NCI-H1436 treated with DMSO at 0.1 percent for 48 hours (cell line): ENCODE measurements at regions not wholly inside any gene's neighbourhood (a gene's known extent, or its start where the extent isn't known, plus 50 kb on each side); places are given as distances from the start of the nearest gene placed in this dataset.
"Not testable (repeated sequence)": the region's sequence is repeated elsewhere in the genome, so short reads cannot be mapped to it uniquely, and the experiment has no call there.

Experiments
- DNase-seq: peaks from one replicate; lab custom pipeline; 2025; lab: John Stamatoyannopoulos, UW

DNA sequence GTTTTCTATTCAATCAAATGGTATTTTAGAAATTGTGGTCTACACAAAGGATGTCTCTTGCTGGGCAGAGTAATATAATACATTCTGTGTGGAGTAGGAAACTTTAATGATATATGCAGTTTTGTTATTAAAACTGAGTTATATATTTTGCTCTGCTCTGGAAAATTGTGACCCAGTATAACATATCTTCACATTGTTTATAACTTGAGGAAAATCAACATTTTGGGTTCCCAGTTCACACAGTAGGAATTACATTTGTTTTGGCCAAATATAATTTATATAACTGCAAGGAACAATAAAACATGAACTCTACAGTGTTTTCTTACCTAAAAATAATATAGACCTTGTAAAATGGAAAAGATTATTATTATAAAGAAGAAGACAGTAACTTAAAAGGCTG, 372.4 kb downstream of the OSR1 start:
- no peak for DNase-seq

DNA sequence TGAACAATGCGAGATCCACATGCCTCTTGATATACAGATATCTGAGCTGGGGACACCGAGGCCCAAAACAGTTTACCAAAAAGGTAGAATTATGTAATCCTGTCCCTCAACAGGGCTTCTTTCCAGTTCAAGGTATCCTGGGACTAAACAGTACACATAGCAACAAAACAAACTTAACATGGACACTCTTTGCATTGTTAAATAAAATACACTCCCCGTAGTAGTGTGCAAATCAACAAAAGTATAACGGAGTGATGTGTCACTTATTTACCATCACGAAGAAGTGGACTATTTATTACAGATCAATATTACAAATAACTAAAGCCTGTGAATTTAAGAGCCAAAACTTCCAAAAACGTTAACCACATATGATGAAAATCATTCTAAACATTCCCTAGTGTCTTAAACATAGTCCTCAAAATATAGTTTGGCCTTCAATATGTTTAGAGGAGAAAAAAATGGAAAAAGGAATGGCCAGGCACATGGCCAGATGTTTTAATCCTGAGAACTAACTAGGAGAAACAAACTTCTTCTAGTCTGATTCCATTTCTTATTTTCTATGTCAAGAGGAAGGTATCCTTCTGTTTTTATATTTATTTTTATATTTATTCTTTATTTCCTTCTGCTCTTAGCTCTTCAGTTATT, 377.5 kb downstream of the OSR1 start:
- no peak for DNase-seq

DNA sequence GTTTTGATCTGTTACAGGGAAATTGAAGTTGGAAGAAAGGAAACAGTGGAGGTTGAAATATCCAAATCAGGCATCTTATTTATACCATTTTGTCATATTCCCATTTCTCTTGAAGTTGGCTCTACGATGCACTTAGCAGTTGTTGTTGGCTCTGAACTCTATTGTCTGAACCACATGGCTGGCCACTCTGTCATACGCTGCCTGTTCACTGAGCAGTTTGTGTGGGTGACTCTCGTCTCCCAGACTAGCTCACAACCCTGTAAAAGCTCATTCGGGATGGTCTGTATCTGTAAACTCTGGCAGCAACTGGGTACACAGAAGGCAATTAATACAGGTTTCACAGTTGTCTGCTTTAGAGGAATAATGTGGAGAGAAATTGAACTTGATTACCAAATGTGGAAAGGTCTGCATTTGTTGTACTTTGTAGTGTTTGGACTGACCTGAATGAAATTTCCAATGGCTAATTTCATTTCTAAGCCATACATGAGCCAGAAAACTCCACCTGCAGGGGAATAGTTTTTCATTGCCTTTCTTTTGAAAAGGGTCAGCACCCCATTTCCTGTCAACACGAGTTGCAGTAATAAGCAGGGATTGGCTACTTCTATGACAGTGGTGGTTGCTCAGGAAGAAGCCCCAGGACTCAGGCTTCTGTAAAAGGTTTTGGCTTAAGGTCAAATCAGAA, 378.2 kb downstream of the OSR1 start:
- no peak for DNase-seq

DNA sequence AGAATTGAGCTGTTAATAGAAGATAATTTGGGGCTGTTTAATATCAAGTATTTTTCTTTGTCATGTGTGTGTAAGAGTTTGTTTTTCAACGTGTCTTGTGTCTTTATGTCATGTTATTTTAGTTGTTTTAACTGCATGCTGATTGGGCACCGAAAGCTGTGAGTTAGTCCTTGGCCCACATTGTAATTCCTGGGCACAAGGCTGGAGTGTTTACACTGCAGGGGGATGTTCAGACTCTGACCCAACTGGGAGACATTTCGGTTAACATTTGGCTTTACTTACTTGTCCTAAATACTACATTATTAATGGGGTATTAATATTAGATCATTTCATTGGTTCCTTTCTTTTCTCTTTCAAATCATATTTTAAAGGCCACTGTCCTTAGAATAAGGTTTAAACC, 381.0 kb downstream of the OSR1 start:
- DNase-seq: no peak

DNA sequence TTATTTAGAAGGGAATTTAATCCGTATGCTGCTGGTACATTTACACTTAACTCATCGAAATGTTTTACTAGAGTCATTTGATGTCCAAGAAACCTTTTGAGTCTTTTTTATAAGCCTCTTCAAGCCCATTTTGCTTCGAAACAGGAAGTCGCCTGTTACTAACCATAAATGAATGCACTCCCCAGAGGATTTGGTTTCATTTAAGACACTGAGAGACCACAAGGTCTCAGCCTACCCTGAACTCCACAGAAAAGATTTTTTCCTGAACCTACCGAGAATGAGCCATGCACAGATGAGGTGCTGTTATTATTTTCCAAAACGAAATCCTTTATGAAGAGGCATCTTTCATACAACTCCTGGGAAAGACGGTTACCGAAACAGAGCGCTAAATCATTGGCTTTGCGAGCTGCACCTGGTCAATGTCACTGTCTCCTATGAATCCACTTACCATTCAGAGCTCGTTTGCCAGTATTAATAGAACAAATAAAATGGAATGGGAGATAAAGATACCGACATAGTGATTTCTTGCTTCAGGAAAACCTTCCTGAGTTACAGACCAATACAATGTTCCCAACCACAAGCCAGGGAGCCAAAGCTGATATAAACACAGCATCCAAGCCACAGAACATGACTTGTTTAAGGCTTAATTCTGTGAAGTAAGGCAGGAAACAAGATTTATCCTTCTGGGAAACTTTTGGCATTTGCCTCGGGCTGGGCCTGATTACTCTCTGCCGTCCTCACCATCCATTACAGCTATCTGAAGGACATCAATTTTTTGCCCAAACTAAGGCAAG, 382.1 kb downstream of the OSR1 start:
- DNase-seq: peak; percentile 62

DNA sequence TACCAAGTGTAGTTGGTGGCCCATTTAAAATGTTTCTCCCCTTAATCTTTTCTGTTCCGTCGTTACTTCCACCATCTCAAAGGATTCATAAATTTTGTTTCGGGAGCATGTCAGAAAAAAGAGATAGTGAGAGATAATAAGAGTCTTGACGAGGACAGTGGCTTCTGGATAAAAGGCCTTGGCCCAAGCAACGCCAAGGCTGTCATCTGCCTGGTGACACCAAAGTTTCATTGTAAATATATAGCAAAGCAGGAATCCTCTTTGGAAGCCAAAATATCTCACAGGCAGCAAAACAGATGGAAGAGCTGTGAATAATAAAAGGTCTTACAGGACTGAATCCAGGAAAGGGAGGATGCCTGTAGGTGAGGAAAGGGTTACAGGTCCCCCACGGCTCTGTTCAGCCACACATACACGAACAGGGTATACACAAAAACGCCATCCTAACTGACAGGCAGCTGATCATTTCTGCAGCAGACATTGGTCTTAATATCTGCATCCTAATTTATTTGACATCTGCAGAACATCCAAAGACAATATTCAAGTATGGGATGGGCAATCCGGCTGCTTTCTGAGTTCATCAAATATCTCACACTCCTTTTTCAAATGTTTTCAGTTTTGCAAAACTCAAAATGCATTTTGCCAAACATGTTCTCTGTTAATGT, 382.8 kb downstream of the OSR1 start:
- DNase-seq: no peak

DNA sequence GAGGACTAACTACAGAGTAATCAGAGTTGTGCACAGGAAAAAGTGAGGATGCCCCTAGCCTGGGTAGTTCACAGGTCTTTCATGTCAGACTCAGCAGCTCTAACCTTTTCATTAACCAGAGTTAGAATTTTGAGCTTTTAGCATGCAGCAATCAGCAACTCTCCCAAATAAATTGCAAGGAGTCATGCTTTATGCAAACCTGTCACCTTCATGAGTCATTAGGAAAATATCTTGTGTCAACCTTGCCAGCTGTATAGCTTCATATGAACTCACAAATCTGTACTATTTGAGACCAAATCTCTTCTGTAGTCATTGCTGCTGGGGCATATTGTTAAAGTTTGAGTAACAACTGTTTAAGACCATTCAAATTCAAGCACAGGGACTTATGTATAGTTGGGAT, 382.3 kb upstream of the NT5C1B start:
- no peak for DNase-seq

DNA sequence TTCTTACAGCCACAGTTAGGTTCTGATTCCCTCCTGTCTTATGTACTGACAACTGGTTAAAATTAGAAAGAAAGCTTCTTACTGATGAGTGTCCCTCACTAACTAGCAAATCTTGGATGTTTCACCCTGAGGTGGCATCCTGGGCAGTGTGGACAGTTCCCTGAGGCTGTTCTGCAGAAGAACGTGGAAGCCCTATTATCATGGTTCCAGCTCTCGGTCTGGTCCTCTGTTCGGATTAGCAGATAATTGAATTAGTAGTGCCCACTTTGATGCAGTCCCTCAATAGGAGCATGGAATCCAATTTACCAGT, 381.7 kb upstream of the NT5C1B start:
- no peak for DNase-seq

DNA sequence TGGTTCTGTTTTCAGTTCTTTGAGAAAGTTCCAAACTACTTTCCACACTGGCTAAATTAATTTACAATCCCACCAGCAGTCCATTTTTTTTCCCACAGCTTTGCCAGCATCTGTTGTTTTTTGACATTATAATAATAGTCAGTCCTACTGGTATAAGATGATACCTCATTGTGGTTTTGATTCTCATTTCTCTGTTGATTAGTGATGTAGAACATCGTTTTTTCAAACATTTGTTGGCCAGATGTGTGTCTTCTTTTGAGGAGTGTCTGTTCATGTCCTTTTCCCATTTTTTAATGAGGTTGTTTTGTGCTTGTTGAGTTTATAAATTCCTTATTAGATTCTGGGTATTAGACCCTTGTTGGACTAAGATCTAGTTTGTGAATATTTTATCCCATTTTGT, 376.8 kb upstream of the NT5C1B start:
- no peak for DNase-seq

DNA sequence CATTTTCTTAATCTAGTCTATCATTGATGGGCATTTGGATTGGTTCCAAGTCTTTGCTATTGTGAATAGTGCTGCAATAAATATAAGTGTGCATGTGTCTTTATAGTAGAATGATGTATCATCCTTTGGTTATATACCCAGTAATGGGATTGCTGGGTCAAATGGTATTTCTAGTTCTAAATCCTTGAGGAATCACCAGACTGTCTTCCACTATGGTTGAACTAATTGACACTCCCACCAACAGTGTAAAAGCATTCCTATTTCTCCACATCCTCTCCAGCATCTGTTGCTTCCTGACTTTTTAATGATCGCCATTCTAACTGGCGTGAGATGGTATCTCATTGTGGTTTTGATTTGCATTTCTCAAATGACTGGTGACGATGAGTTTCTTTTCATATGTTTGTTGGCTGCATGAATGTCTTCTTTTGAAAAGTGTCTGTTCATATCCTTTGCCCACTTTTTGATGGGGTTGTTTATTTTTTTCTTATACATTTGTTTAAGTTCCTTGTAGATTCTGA, 374.4 kb upstream of the NT5C1B start:
- not testable (repeated sequence) for DNase-seq

DNA sequence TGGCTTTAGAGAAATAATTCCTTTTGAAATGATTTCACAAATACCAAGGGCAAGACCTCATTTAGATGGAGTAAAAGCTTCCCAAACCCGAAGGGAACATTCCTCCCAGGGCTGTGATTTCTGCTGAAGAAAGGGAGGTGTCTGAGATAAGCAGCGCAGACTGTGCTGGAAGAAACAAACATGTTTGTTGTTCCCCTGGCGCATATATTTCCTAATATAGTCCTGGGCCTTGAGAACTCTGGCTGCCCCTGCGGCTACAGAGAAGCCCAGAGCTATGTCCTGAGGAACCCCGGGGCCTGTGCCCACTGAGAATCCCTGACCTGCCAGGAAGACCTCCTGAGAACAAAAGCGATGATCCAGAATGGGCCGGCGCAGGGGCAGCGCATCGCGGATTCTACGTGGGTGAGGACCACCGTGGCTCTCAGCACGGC, 372.6 kb upstream of the NT5C1B start:
- no peak for DNase-seq

DNA sequence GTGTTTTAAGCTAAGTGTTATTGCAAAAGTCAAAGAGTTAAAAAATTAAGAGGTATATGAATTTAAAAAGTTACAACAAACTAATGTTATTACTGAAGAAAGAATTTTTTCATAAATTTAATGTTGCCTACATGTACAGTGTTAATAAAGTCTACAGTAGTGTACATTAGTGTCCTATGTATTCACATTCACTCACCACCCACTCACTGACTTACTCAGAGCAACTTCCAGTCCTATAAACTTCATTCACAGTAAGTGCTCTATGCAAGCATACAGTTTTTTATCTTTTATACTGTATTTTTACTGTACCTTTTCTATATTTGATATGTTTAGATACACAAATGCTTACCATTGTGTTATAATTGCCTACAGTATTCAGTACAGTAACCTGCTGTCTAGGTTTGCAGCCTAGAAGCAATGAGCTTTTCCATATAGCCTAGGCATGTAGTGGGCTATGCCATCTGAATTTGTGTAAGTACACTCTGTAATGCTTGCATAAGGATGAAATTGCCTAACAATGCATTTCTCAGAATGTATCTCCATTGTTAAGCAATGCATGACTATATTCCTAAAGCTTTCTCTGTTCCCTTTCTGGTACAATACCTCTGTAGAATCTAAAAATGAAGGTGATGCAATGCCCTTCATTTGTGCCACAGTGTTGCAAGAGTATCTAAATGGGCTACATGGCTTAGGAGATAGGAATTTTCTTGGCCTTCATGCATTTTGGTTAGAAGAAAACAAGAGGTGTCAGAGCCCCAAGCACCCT, 370.8 kb upstream of the NT5C1B start:
- no peak for DNase-seq

DNA sequence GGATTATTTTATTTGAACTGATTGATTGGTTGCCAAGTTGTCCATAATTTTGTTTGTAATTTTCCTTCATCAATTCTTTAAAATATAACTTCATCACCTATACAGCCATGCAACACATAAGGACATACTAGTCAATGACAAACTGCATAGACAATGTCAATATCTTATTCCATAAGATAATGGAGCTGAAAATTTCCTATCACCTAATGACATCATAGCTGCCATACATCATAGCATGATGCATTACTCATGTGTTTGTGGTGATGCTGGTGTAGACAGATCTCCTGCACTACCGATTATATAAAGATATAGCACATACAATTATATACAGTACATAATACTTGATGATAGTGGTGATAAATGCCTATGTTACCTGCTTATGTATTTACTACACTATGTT, 369.8 kb upstream of the NT5C1B start:
- no peak for DNase-seq

DNA sequence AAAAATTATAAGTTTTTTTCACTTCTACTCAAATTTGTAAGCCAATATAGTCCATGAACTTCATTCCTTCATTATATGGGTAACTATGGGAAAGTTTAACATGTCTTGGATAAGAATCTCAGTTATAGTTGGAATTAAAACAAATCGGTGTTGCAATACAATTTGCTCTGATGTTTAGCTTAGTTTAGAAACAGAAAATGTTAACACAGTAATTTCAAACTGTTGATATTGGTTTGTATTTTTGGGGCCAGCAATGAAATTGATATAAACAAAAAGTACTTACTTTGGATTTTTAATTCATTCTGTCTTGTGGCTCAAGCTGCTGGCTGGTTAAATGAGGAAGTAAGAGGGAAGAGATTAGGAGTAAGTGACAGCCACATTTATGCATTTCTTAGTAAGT, 368.5 kb upstream of the NT5C1B start:
- no peak for DNase-seq

DNA sequence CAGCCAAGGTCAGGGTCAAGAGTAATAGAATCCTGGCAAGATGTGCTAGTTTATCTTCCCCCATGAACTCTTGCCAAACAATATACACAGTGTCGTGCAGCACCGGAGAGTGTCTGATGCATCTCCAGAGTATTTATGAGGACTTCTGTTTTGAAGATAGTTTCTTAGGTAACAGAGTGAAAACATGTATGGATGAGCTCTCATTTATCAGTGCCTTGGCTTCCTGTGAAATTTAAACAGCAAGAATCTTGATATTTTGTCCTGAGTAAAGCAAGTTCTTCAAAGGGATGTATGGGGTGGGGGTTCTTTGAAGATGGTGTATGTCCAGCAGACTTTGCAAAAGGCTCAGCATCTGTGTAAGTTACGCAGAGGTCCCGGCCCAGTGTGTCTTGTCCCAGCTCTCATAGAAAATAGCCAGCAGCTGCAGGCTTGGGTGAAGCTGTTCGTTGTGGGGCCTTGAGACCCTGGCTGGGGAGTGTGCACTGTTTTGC, 361.0 kb upstream of the NT5C1B start:
- DNase-seq: no peak

DNA sequence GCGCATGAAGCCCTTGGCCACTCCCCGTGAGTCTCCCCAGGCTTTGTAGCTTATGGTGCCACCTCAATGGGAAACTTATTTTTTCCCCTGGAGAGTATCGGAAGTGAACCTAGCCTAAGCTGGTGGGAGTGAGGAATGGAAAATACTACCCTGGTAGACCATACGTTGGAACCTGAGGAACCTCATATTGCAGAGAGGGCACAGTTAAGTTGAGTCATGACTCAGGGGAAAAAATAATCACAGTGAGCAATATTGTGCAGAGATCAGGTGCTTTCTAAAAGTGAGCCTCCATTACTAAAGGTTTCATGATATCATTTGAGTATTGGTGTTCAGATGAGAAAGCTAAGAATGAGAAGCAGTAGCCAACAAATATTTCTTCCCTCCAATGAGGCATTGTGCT, 360.5 kb upstream of the NT5C1B start:
- no peak for DNase-seq

DNA sequence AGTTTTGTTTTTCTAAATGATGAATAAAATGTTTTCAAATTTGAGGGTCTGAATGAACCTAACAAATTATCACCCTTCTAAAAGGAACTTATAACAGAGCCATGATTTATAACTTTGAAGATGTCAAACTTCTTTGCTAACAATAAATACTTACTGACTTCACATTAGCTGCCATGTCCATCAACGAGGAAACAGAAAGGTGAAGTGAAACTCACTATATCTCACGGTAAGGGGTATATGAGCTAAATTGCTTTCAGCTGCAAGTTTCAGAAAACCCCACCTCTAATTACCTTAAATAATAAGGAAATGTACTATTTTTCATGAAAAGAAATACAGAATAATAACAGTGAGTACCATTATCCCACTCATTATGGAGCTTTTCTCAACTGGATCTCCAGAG, 350.8 kb upstream of the NT5C1B start:
- no peak for DNase-seq

DNA sequence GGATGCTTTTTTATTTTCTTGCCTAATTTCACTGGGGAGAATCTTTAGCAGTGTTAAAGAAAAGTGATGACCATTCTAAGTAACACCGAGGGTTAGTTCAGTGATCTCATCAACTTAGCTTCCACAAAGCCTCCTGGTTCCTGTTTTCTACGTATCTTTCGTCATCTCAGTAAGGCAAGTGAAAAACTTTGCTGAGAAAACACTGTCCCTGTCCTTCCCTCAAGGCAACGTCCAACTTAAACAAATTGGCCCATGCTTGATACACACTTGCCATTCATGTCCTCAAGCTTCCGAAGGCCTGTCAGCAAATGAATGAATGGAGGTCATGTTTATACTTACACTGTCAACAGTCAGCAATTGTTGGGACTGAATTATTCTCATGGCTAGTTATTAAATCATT, 350.4 kb upstream of the NT5C1B start:
- not testable (repeated sequence) for DNase-seq

DNA sequence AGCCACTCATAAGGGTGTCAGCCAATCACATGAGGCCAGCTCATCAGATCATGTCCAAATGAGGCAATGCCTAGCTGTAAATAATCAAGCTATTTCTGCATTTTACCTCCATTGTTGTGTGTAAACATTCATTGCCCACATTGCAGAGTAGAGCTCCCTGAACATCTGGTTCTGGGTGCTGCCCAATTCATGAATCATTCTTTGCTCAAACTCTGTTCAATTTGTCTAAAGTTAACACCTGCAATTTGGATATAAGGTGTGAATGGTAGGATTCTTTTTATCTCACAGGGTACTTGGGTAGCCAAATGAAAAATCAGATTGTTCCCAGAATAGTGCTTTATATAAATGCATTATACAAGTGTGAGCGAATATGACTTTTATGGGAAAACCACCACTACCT, 345.5 kb upstream of the NT5C1B start:
- DNase-seq: no peak

DNA sequence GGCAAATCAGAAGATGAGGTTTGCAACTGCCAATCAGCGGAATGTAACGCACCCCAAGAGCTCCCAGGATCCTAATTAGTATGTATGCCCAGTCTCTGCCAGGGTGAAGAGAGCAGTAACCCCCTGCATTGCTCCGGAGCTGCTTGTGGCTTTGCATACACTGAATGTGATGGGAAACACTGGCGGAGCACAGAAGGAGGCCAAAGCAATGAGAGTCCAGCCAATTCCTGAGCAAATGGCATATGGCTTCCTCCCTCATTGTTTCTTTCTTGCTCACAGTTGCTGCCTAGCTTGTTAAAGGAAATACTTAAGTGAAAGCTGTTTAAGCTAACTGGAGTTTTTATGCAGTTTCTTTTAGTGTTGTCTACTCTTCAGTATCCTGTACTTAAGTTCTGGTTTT, 343.5 kb upstream of the NT5C1B start:
- DNase-seq: no peak

DNA sequence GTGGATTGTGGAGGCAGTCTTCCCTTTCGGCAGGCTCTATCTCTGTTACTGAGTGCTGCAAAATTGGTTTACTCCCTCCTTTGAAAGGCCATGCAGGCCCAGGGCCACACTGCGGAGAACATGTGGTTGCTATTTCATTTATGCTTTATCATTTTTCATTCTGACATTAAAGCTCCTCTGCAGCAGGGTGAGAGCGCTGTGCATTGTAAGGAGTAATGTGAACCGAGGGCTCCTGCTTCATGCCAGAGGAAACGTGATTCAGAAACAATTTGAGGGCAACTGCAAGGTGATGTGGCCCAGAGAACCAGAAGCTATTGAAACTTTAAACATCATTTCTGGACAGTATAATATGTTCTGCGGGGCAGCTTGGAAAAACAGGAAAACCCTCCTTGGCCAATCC, 341.6 kb upstream of the NT5C1B start:
- DNase-seq: no peak
